ENCODE measurements at regions not wholly inside any gene's neighbourhood (a gene's known extent, or its start where the extent isn't known, plus 50 kb on each side); places are given as distances from the start of the nearest gene placed in this dataset.

GRCh38 chr4:185880571-185880970 is 68.6 kb upstream of the SORBS2 start:
- no peak for DNase-seq (ENCODE audit: low read depth in 2 of 2)
- Histone ChIP-seq H3K4me3 (replicated peaks in 1 of 4; ENCODE audit: control extremely low read depth in 1 of 4, insufficient read depth in 1 of 4, low read depth in 3 of 4, low read length in 4 of 4) (no peak overlapping the region), H3K9ac (ENCODE audit: insufficient read depth, low read length) (no peak overlapping the region), H3K9me3 (ENCODE audit: control insufficient read depth, insufficient read depth, low read depth, low read length) (no peaks in the 10 kb centered on the region), H3K27me3 (ENCODE audit: control insufficient read depth, insufficient read depth, low read length) (no peaks in the 10 kb centered on the region), H2AFZ (ENCODE audit: low read length) (no peak overlapping the region), H3K36me3 (ENCODE audit: control insufficient read depth, insufficient read depth, low read length) (no peaks in the 10 kb centered on the region), H3K4me1 (ENCODE audit: control insufficient read depth, extremely low read depth, insufficient read depth, low read length) (no peaks in the 10 kb centered on the region), H3K4me2 (ENCODE audit: extremely low read depth, insufficient read depth, low read length) (no peak overlapping the region), H4K20me1 (ENCODE audit: control insufficient read depth, extremely low read depth, insufficient read depth, low read length) (no peaks in the 10 kb centered on the region), H3K79me2 (ENCODE audit: control insufficient read depth, insufficient read depth, low read length) (no peaks in the 10 kb centered on the region), H3K27ac (ENCODE audit: insufficient read depth, low read length) (no peak overlapping the region)
- TF ChIP-seq CTCF (conservative IDR thresholded peaks at IDR 0.05 in 1 of 2, IDR thresholded peaks at IDR 0.05 in 1 of 2; ENCODE audit: low read depth in 1 of 2, low read length in 2 of 2): no peak
- no peak for TF ChIP-seq EZH2 (IDR thresholded peaks at IDR 0.05; ENCODE audit: low read length, missing control alignments)

- Histone ChIP-seq H3K27me3 (ENCODE audit: control insufficient read depth, insufficient read depth, low read length) (no peaks in the 10 kb centered on the region), H3K4me3 (replicated peaks in 1 of 4; ENCODE audit: control extremely low read depth in 1 of 4, insufficient read depth in 1 of 4, low read depth in 3 of 4, low read length in 4 of 4) (no peak overlapping the region), H3K9ac (ENCODE audit: insufficient read depth, low read length) (no peak overlapping the region), H3K4me1 (ENCODE audit: control insufficient read depth, extremely low read depth, insufficient read depth, low read length) (no peaks in the 10 kb centered on the region), H3K4me2 (ENCODE audit: extremely low read depth, insufficient read depth, low read length) (no peak overlapping the region), H4K20me1 (ENCODE audit: control insufficient read depth, extremely low read depth, insufficient read depth, low read length) (no peaks in the 10 kb centered on the region), H2AFZ (ENCODE audit: low read length) (no peak overlapping the region), H3K27ac (ENCODE audit: insufficient read depth, low read length) (no peak overlapping the region), H3K36me3 (ENCODE audit: control insufficient read depth, insufficient read depth, low read length) (no peaks in the 10 kb centered on the region), H3K9me3 (ENCODE audit: control insufficient read depth, insufficient read depth, low read depth, low read length) (no peaks in the 10 kb centered on the region), H3K79me2 (ENCODE audit: control insufficient read depth, insufficient read depth, low read length) (no peaks in the 10 kb centered on the region)
- peak in 1 of 2 donors; percentile 55 for DNase-seq (ENCODE audit: low read depth in 2 of 2)
- no peak for TF ChIP-seq EZH2 (IDR thresholded peaks at IDR 0.05; ENCODE audit: low read length, missing control alignments)
- TF ChIP-seq CTCF (conservative IDR thresholded peaks at IDR 0.05 in 1 of 2, IDR thresholded peaks at IDR 0.05 in 1 of 2; ENCODE audit: low read depth in 1 of 2, low read length in 2 of 2): no peak
These were observed 69.4 kb upstream of the SORBS2 start for GRCh38 chr4:185881430-185881829.

GRCh38 chr4:185883591-185883990 is 71.6 kb upstream of the SORBS2 start:
- H3K27ac ChIP-seq (ENCODE audit: insufficient read depth, low read length): no peak overlapping the region
- H3K4me3 ChIP-seq (replicated peaks in 1 of 4; ENCODE audit: control extremely low read depth in 1 of 4, insufficient read depth in 1 of 4, low read depth in 3 of 4, low read length in 4 of 4): no peak overlapping the region
- no peaks in the 10 kb centered on the region for H3K27me3 ChIP-seq (ENCODE audit: control insufficient read depth, insufficient read depth, low read length)
- H3K4me1 ChIP-seq (ENCODE audit: control insufficient read depth, extremely low read depth, insufficient read depth, low read length): no peaks in the 10 kb centered on the region
- H3K4me2 ChIP-seq (ENCODE audit: extremely low read depth, insufficient read depth, low read length): no peak overlapping the region
- no peaks in the 10 kb centered on the region for H3K36me3 ChIP-seq (ENCODE audit: control insufficient read depth, insufficient read depth, low read length)
- H2AFZ ChIP-seq (ENCODE audit: low read length): no peak overlapping the region
- no peaks in the 10 kb centered on the region for H4K20me1 ChIP-seq (ENCODE audit: control insufficient read depth, extremely low read depth, insufficient read depth, low read length)
- no peaks in the 10 kb centered on the region for H3K79me2 ChIP-seq (ENCODE audit: control insufficient read depth, insufficient read depth, low read length)
- H3K9me3 ChIP-seq (ENCODE audit: control insufficient read depth, insufficient read depth, low read depth, low read length): no peaks in the 10 kb centered on the region
- DNase-seq (ENCODE audit: low read depth in 2 of 2): no peak
- no peak overlapping the region for H3K9ac ChIP-seq (ENCODE audit: insufficient read depth, low read length)
- TF ChIP-seq EZH2 (IDR thresholded peaks at IDR 0.05; ENCODE audit: low read length, missing control alignments): no peak

All from fibroblast of lung (primary cell).